ENCODE measurements at regions not wholly inside any gene's neighbourhood (a gene's known extent, or its start where the extent isn't known, plus 50 kb on each side); places are given as distances from the start of the nearest gene placed in this dataset.

- DNase-seq (ENCODE audit: low read depth), result no peak
These were observed 126.4 kb upstream of the CDH4 start for GRCh38 chr20:61125546-61126180.

- DNase-seq (ENCODE audit: low read depth), result no peak
These were observed 125.5 kb upstream of the CDH4 start for GRCh38 chr20:61126369-61127195.

- no peak for DNase-seq (ENCODE audit: low read depth)
These were observed 124.6 kb upstream of the CDH4 start for GRCh38 chr20:61127311-61128039.

- no peak for DNase-seq (ENCODE audit: low read depth)
These were observed 123.3 kb upstream of the CDH4 start for GRCh38 chr20:61128701-61129269.

- DNase-seq (ENCODE audit: low read depth), result no peak
These were observed 122.8 kb upstream of the CDH4 start for GRCh38 chr20:61129311-61129710.

- no peak for DNase-seq (ENCODE audit: low read depth)
These were observed 121.9 kb upstream of the CDH4 start for GRCh38 chr20:61130156-61130555.

GRCh38 chr20:61131944-61132343, 120.1 kb upstream of the CDH4 start:
- DNase-seq (ENCODE audit: low read depth), result no peak

GRCh38 chr20:61133611-61134010, 118.5 kb upstream of the CDH4 start:
- no peak for DNase-seq (ENCODE audit: low read depth)

- DNase-seq (ENCODE audit: low read depth), result no peak
These were observed 117.6 kb upstream of the CDH4 start for GRCh38 chr20:61134296-61135030.

GRCh38 chr20:61135266-61135665, 116.8 kb upstream of the CDH4 start:
- no peak for DNase-seq (ENCODE audit: low read depth)

- no peak for DNase-seq (ENCODE audit: low read depth)
These were observed 116.1 kb upstream of the CDH4 start for GRCh38 chr20:61135968-61136367.

- no peak for DNase-seq (ENCODE audit: low read depth)
These were observed 113.5 kb upstream of the CDH4 start for GRCh38 chr20:61138566-61138965.

GRCh38 chr20:61139031-61139430, 113.0 kb upstream of the CDH4 start:
- DNase-seq (ENCODE audit: low read depth), result no peak

GRCh38 chr20:61140576-61140975, 111.5 kb upstream of the CDH4 start:
- no peak for DNase-seq (ENCODE audit: low read depth)

- DNase-seq (ENCODE audit: low read depth), result no peak
These were observed 106.0 kb upstream of the CDH4 start for GRCh38 chr20:61146023-61146422.

- DNase-seq (ENCODE audit: low read depth), result no peak
These were observed 102.4 kb upstream of the CDH4 start for GRCh38 chr20:61149636-61150035.

- no peak for DNase-seq (ENCODE audit: low read depth)
These were observed 94.8 kb upstream of the CDH4 start for GRCh38 chr20:61157301-61157700.

- no peak for DNase-seq (ENCODE audit: low read depth)
These were observed 91.9 kb upstream of the CDH4 start for GRCh38 chr20:61159957-61160686.

GRCh38 chr20:61161726-61162390, 90.2 kb upstream of the CDH4 start:
- DNase-seq (ENCODE audit: low read depth), result no peak

- DNase-seq (ENCODE audit: low read depth), result no peak
These were observed 89.6 kb upstream of the CDH4 start for GRCh38 chr20:61162451-61162850.

GRCh38 chr20:61163031-61163430, 89.0 kb upstream of the CDH4 start:
- DNase-seq (ENCODE audit: low read depth), result no peak

All from CMK (cell line).